ENCODE measurements at regions not wholly inside any gene's neighbourhood (a gene's known extent, or its start where the extent isn't known, plus 50 kb on each side); places are given as distances from the start of the nearest gene placed in this dataset.
"Not testable (repeated sequence)": the region's sequence is repeated elsewhere in the genome, so short reads cannot be mapped to it uniquely, and the experiment has no call there.

DNA sequence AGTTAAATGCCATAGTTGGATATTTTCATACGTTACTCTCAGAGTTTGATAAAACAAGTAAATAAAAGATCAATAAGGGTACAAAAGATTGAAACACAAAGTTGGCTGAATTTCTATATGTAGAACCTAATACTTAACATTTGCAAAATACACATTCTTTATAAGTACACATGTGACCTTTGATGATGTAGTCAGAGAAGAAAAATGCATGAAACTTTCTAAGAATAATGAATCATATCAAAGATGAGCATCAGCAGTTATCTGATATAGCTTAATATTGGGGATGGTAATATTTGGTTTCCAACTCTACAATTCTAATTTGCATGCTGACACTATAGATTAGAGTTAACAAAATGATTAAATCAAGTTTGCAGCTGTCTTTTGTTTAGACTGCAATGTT, 188.0 kb upstream of the TGFBR2 start:
- DNase-seq (ENCODE audit: low read depth), result no peak
- in situ Hi-C loops (cut with HindIII; ENCODE audit: low pct_unique_long_range_greater_than_20kb, low sequenced_read_pairs), result no loop called here

DNA sequence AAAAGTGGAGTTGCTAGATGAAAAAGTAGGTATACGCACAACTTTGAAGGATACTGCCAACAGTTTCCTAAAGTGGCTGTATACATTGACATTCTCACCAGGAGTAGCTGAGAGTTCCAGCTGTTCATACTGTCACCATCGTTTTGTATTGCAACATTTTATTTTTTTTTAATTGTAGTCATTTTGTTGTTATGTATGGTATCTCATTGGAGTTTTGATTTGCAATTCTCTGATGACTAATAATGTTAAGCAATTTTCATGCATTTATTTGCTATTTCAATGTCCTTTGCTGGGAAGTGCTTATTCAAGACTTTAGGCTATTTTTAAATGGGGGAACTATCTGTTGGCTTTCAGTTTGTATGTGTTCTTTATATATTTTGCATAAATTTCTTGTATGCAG, 185.1 kb upstream of the TGFBR2 start:
- no peak for DNase-seq (ENCODE audit: low read depth)
- in situ Hi-C loops (cut with HindIII; ENCODE audit: low pct_unique_long_range_greater_than_20kb, low sequenced_read_pairs), result no loop called here

DNA sequence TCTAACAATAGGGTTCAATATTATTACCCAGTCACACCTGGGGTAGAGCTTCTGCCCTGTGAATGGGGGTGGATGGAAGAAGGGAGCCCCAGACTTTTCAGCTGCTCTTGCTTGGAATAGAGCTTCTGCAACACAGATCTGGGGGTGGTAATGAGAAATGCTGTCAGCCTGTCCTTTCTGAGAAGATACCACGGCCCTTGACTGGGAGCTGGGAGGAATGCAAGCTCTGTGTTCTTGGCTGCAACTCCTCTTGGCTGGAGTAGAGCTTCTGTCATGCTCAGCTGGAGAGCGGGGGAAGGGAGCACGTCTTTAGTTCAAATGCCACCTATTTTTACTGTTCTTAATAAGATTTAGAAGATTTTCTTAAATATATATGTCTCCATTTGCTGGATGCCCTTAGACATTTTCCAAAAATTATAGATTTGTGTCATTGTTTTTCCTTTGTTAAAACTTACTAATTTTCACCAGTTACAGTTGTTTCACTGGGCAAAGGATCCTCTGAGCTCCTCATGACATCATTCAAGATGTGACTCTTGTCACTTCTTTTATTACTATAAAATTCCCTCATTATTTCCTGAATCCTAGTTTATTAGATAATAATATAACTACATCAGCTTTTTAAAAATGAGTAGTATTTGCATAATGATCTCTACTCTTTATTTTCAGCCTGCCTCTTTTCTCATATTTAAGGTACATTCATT, 180.0 kb upstream of the TGFBR2 start:
- in situ Hi-C loops (cut with HindIII; ENCODE audit: low pct_unique_long_range_greater_than_20kb, low sequenced_read_pairs), result no loop called here
- no peak for DNase-seq (ENCODE audit: low read depth)

DNA sequence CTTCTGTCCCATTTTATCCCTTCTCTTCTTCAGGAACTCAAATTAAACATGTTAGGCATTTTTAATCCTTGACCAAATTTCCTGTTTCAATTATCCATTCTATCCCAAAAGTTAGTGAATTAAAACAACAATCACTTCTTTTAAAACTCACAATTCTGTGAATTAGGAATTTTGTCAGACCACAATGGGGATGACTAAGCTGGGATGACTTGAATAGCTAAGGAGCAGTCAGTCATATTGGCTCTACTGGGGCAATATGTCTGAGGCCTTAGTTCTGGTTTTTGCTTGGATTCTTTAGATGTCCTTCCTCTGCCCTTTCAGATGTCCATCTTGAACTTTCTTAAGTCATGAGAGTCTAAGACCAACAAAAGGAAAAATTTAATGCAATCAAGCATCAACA, 178.2 kb upstream of the TGFBR2 start:
- DNase-seq (ENCODE audit: low read depth), result peak; percentile 4
- in situ Hi-C loops (cut with HindIII; ENCODE audit: low pct_unique_long_range_greater_than_20kb, low sequenced_read_pairs), result no loop called here

- in situ Hi-C loops (cut with HindIII; ENCODE audit: low pct_unique_long_range_greater_than_20kb, low sequenced_read_pairs), result no loop called here
- no peak for DNase-seq (ENCODE audit: low read depth)
Observed at GRCh38 chr3:30435861-30436331, 170.5 kb upstream of the TGFBR2 start.

GRCh38 chr3:30437171-30437601, 169.2 kb upstream of the TGFBR2 start:
- DNase-seq (ENCODE audit: low read depth), result no peak
- in situ Hi-C loops (cut with HindIII; ENCODE audit: low pct_unique_long_range_greater_than_20kb, low sequenced_read_pairs), result no loop called here

GRCh38 chr3:30438126-30438525, 168.3 kb upstream of the TGFBR2 start:
- DNase-seq (ENCODE audit: low read depth), result no peak
- in situ Hi-C loops (cut with HindIII; ENCODE audit: low pct_unique_long_range_greater_than_20kb, low sequenced_read_pairs), result no loop called here

GRCh38 chr3:30439451-30440053, 166.8 kb upstream of the TGFBR2 start:
- in situ Hi-C loops (cut with HindIII; ENCODE audit: low pct_unique_long_range_greater_than_20kb, low sequenced_read_pairs), result no loop called here
- DNase-seq (ENCODE audit: low read depth), result no peak

- DNase-seq (ENCODE audit: low read depth), result no peak
- in situ Hi-C loops (cut with HindIII; ENCODE audit: low pct_unique_long_range_greater_than_20kb, low sequenced_read_pairs), result no loop called here
Observed at GRCh38 chr3:30440147-30440604, 166.2 kb upstream of the TGFBR2 start.

GRCh38 chr3:30440880-30441279, 165.5 kb upstream of the TGFBR2 start:
- in situ Hi-C loops (cut with HindIII; ENCODE audit: low pct_unique_long_range_greater_than_20kb, low sequenced_read_pairs), result no loop called here
- no peak for DNase-seq (ENCODE audit: low read depth)

DNA sequence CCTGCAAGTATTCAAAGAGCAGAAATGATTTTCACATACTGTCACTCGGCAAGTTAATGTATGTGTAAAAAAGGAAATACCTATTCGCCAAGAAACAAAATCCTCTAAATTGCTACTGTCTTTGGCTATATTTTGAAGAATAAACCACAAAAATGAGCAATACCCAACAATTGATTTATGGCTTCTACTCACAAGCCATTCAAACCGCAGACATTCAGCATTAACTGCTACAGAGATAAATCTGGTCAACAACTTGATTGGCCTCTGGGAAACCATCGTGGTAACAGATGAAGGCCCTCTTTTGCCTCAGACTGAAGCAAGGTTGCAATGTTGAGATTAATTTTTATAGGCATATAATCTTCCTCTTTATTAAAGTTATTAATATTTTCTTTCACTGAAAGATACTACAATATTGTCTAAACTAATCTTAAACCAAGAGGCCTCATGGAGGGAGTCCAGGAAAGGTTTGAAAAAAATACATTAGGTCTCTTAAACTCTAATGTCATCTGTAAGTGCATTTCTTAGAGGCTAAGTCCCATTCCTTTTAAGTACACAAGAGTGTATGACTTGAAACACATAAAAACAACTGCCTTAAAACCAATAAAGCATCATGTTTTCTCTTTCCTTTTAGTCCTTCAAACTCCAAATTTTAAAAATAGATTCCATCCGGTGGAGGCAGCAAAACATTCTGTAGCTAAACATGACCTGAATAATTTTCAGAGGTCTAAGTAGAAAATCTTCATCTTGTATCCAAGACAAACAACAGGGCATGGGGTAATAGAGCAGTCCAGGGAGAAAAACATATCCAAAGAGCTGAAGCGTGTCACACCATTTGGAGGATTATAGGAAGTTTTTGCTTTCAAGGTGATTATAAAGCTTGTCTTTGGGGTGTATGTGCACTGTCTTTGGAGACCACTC, 162.4 kb upstream of the TGFBR2 start:
- in situ Hi-C loops (cut with HindIII; ENCODE audit: low pct_unique_long_range_greater_than_20kb, low sequenced_read_pairs), result no loop called here
- DNase-seq (ENCODE audit: low read depth), result no peak

DNA sequence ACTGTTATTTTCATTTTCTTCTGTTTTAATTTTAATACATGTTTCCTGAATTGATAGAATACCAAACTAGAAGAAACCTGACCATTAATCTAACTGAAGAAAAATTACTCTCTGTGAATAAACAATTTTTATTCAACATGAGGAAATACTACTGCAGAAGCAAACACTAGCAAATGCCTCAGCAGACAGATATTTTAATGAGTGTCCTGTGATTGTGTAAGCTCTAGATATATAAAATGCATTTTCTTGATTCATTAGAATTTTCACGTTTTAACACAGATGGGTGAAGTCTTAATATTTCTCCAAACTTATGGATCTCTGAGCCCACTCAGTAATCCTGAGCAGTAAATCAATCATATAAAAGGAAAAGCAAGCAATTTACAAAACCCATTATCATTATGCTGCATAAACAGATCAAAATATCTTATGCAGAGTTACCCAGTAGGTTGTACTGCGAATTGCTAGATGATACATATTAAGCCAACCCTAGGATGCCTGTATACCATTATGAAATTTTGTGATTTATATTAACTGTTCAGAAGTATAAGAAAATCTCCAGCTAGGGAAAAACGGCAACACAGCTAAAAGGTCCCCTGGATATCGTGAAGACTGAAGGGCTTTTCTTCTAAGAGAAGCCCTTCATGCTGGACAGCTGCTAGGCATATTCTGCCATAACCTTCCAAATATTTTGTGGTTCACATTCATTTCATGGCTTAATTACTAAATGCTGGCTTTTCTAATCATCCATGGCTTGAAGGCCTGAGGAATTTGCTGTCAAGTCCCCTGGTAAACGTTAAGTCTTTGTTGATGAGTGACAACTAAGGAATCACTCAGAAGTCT, 157.7 kb upstream of the TGFBR2 start:
- in situ Hi-C loops (cut with HindIII; ENCODE audit: low pct_unique_long_range_greater_than_20kb, low sequenced_read_pairs), result no loop called here
- no peak for DNase-seq (ENCODE audit: low read depth)

DNA sequence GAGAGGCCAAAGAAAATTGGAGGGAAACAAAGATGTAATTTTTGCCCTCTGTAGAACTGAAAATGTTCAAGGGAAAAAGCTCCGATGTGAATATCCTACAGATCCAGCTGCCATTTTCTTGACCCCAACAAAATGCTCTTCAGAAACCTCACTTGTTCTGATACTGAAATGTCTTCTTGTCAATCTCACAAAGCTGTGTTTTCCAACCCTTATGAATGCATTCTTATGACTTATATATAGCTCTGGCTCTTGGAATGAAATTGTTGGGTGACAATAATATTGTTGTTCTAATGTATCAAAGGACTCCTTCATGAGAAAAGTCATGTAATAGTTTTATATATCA, 157.1 kb upstream of the TGFBR2 start:
- in situ Hi-C loops (cut with HindIII; ENCODE audit: low pct_unique_long_range_greater_than_20kb, low sequenced_read_pairs), result no loop called here
- no peak for DNase-seq (ENCODE audit: low read depth)

DNA sequence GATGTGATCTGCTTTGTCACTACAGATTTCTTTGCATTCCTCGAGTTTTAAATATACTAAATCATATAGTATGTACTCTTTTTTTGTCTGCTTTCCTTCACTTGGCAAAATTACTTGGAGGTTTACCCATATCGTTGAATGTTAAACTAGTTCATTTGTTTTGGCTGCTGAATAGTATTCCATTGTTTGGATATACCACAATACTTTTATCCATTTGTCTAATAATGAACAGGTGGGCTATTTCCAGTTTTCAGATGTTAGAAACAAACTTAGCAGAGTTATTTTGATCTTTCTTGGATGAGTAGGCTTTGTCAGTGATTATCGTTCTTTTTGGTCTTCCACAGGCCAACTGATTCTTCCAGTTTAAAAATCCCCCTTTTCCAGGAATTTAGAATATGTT, 154.0 kb upstream of the TGFBR2 start:
- DNase-seq (ENCODE audit: low read depth), result no peak
- in situ Hi-C loops (cut with HindIII; ENCODE audit: low pct_unique_long_range_greater_than_20kb, low sequenced_read_pairs), result no loop called here

DNA sequence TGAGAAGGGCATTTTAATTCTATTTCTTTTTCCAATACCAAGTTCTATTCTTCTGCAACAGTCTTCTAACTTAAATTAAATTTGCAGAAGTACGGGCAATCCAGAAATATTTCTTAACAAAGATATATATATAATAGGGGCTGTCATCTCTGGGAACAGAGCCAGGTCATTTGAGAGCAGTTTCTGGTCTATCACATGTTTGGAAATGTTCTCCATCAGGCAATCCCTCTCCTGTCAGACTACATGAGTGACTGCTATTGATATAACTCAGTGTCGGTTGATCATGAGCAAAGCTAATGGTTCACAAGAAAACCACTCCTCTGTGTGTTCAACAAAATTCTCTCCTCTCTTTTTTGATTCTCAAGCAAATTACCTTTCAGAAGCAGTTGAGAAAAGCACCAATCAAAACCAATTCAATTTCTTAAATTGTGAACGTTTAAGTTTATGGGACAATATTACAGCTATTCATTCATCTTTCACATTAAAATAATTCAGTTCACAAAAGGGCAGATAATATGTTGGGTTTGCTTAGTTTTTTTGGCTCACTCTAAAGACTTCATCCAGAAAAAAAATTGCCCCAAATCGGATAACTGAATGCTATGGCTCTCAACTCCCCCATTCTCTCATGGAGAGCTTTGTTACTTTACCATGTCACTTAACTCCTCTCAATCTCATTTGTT, 152.9 kb upstream of the TGFBR2 start:
- in situ Hi-C loops (cut with HindIII; ENCODE audit: low pct_unique_long_range_greater_than_20kb, low sequenced_read_pairs), result no loop called here
- no peak for DNase-seq (ENCODE audit: low read depth)

DNA sequence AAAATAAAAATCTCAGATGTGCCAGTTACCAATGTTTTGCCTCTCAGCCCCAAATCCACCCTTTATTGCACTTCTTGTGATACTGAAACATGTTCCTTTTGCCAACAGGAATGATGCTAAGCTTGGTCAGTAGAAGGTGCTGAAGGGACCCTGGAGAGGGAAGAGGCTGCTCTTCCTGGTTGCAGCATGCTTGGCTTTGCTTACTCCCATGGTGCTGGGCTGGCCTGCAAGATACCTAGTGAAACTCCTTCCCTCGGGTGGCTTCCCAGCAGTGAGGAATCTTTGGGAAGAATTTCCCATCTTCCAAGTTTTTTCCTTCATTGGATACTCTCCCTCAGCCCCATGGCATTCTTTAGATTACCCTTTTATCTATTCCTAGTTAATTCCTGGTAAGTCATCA, 151.8 kb upstream of the TGFBR2 start:
- no peak for DNase-seq (ENCODE audit: low read depth)
- in situ Hi-C loops (cut with HindIII; ENCODE audit: low pct_unique_long_range_greater_than_20kb, low sequenced_read_pairs), result no loop called here

DNA sequence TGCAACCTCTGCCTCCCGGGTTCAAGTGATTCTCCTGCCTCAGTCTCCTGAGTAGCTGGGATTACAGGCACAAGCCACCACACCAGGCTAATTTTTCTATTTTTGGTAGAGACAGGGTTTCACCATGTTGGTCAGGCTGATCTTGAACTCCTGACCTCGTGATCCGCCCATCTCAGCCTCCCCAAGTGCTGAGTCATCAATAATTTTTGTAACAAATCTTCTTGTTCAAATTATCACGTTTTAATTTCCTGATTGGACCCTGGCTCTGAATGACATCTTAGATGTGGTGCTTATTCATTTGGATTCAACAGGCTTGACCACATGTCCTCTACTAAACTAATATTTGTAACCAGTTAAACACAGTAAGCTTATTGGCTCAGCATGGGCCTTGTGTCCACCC, 151.3 kb upstream of the TGFBR2 start:
- DNase-seq (ENCODE audit: low read depth); in situ Hi-C loops (cut with HindIII; ENCODE audit: low pct_unique_long_range_greater_than_20kb, low sequenced_read_pairs): not testable (repeated sequence)

DNA sequence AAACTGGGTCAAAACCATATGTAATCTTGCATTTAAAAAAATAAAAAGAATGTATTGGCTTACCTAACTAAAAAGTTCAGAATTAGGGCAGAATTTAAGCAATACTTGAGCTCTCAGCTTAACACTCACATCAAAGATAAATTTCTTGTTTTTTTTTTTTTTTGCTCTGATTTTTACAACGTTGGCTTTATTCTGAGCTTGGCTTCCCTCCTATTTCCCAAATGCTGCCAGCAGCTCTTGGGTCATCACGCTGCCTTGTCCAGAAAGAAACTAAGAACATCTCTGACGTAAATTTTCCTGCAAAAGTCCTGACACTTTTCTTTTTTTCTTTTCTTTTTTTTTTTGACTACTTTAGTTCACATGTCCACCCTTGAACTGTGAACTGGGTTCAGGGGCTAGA, 150.6 kb upstream of the TGFBR2 start:
- in situ Hi-C loops (cut with HindIII; ENCODE audit: low pct_unique_long_range_greater_than_20kb, low sequenced_read_pairs), result no loop called here
- no peak for DNase-seq (ENCODE audit: low read depth)

All from Caki2 (cell line).